ENCODE measurements at regions not wholly inside any gene's neighbourhood (a gene's known extent, or its start where the extent isn't known, plus 50 kb on each side); places are given as distances from the start of the nearest gene placed in this dataset.

DNA sequence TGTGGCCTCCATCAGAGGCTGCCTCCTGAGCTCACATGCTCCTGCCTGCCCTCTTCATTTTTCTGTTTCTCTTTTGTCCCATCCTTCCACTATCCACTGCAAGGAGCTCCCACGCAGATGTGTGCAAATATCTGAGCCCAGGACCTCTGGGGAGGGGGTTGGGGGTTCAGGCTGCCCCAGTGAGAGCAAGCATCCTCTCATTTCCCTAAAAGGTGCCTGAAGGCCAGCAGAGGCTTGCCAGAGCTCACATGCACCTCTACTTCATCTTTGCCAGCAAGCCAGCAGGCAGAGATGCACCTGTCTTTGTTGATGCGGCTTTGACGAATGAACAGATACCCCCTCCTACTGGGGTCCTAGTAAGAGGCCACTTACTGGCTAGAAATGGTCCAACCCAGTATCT, 128.8 kb downstream of the FGF9 start:
- Histone ChIP-seq H3K4me1 (ENCODE audit: insufficient read depth, low read length) (no peaks in the 10 kb centered on the region), H2BK5ac (ENCODE audit: insufficient read length, low read length) (no peak overlapping the region), H3K79me1 (ENCODE audit: insufficient read depth, low read depth, low read length, poor library complexity, severe bottlenecking) (no peaks in the 10 kb centered on the region), H4K20me1 (ENCODE audit: control insufficient read depth, insufficient read depth, insufficient read length) (no peaks in the 10 kb centered on the region), H3K4me2 (ENCODE audit: insufficient read depth, insufficient read length, low read length) (no peak overlapping the region), H3K27ac (ENCODE audit: insufficient read length, low read depth, low read length) (no peak overlapping the region), H3K9ac (ENCODE audit: extremely low read depth, insufficient read length, low read length) (no peak overlapping the region), H3T11ph (ENCODE audit: low read length) (no peak overlapping the region), H2AK5ac (ENCODE audit: insufficient read length, low read length) (no peak overlapping the region), H2BK12ac (ENCODE audit: insufficient read length, low read depth, low read length) (no peak overlapping the region), H4K91ac (ENCODE audit: insufficient read length, low read depth, low read length) (no peak overlapping the region), H3K14ac (ENCODE audit: insufficient read depth, low read length) (no peak overlapping the region), H3K23ac (ENCODE audit: insufficient read length, low read depth, low read length) (no peak overlapping the region), H4K8ac (replicated peaks; ENCODE audit: insufficient read length, low read depth, low read length) (no peak overlapping the region), H3K23me2 (ENCODE audit: insufficient read length, low read depth, low read length, poor library complexity, severe bottlenecking) (no peaks in the 10 kb centered on the region), H3K18ac (ENCODE audit: insufficient read length, low read depth, low read length) (no peak overlapping the region), H3K56ac (ENCODE audit: insufficient read length, low read depth, low read length) (no peak overlapping the region), H3K79me2 (ENCODE audit: insufficient read depth, low read length) (no peaks in the 10 kb centered on the region), H4K5ac (ENCODE audit: insufficient read length, low read depth, low read length) (no peak overlapping the region), H3K27me3 (ENCODE audit: insufficient read depth, low read length) (no peaks in the 10 kb centered on the region), H3K4ac (ENCODE audit: low read depth, low read length) (no peak overlapping the region), H2BK15ac (ENCODE audit: low read depth, low read length) (no peak overlapping the region), H2BK20ac (ENCODE audit: low read depth, low read length, poor library complexity, severe bottlenecking) (no peak overlapping the region), H2BK120ac (ENCODE audit: low read depth, low read length, poor library complexity, severe bottlenecking) (no peak overlapping the region), H2AFZ (ENCODE audit: low read length) (no peak overlapping the region), H3K9me3 (ENCODE audit: control insufficient read depth, low read depth, low read length) (no peaks in the 10 kb centered on the region)
- H3K4me3 Mint-ChIP-seq, result no peak overlapping the region
- H3K27me3 Mint-ChIP-seq (ENCODE audit: low read depth), result no peaks in the 10 kb centered on the region
- DNase-seq, result no peak
- no peaks in the 10 kb centered on the region; a peak in 1 of 5 replicates for H3K9me3 Mint-ChIP-seq
- H3K27ac Mint-ChIP-seq, result no peak overlapping the region; a peak in 1 of 7 replicates
- TF ChIP-seq, protein P1, sequence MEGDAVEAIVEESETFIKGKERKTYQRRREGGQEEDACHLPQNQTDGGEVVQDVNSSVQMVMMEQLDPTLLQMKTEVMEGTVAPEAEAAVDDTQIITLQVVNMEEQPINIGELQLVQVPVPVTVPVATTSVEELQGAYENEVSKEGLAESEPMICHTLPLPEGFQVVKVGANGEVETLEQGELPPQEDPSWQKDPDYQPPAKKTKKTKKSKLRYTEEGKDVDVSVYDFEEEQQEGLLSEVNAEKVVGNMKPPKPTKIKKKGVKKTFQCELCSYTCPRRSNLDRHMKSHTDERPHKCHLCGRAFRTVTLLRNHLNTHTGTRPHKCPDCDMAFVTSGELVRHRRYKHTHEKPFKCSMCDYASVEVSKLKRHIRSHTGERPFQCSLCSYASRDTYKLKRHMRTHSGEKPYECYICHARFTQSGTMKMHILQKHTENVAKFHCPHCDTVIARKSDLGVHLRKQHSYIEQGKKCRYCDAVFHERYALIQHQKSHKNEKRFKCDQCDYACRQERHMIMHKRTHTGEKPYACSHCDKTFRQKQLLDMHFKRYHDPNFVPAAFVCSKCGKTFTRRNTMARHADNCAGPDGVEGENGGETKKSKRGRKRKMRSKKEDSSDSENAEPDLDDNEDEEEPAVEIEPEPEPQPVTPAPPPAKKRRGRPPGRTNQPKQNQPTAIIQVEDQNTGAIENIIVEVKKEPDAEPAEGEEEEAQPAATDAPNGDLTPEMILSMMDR (conservative IDR thresholded peaks at IDR 0.05), result no peak
- no CpG with 5 or more reads among the region's 3 CpGs for WGBS (ENCODE audit: extremely low coverage, insufficient read length, low lambda C conversion rate)
- peaks cover 0 to 6% of the 10 kb centered on the region in 2 experiments; a peak in 1 of 4 replicates for H3K4me1 Mint-ChIP-seq
- H3K36me3 Mint-ChIP-seq (ENCODE audit: insufficient read depth in 1 of 3, low read depth in 3 of 3), result no peaks in the 10 kb centered on the region; a peak in 1 of 7 replicates
